ELR (cell line): ENCODE measurements at regions not wholly inside any gene's neighbourhood (a gene's known extent, or its start where the extent isn't known, plus 50 kb on each side); places are given as distances from the start of the nearest gene placed in this dataset.
"Not testable (repeated sequence)": the region's sequence is repeated elsewhere in the genome, so short reads cannot be mapped to it uniquely, and the experiment has no call there.

ENCODE experiments used
- DNase-seq: peaks from one replicate; pipeline ENCODE4 v3.0.0-alpha.2; 2015; ENCODE audit warnings: low read depth

DNA sequence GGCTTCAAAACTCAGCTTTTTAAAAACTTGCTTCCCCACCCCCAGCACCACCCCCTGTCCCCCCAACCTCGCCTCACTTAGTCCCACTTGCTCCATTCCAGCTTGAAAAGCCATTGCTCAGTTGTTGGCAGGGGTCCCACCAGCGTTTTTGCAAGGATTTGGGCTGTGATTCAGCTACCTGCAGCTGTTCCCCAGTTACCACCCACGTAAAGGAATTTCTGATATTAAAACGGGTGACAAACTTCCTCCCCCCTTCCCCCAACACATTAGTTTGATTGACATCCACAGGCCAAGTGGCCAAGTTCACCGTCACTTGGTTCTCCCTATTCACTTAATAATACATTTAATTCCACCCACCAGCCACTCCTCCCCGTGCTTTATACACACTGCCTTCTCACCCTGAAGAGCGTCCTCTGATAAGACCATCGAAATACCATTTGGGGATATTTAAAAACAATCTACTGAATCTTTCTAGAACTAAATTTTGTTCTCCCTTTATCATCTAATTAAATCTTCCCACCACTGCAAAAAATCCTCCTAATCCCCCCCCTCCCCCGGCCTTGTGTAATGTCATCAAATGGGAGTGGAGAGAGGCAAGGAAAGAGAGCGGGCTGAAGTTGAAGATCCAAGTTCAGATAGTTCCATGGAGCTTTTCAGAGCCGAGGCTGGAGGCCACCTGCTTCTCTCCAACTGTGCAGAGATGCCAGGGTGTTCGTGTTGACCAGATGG is 55.1 kb downstream of the SOX9 start:
- DNase-seq = no peak

DNA sequence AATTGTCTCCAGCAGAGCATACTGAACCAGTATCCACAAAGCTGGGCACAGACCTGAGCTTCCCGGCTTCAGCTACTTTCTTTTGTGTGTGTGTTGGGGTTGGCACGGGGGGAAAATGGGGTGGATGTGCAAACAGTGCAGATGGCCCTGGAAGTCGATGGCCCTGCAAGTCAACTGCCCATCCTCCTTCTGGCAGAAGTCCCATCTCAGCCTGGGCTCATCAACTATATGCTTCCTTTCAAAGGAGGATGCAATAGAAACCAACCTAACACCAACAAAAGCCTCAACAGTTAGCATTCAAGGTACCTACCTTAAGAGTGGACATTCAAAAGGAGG is 55.7 kb downstream of the SOX9 start:
- DNase-seq = no peak

DNA sequence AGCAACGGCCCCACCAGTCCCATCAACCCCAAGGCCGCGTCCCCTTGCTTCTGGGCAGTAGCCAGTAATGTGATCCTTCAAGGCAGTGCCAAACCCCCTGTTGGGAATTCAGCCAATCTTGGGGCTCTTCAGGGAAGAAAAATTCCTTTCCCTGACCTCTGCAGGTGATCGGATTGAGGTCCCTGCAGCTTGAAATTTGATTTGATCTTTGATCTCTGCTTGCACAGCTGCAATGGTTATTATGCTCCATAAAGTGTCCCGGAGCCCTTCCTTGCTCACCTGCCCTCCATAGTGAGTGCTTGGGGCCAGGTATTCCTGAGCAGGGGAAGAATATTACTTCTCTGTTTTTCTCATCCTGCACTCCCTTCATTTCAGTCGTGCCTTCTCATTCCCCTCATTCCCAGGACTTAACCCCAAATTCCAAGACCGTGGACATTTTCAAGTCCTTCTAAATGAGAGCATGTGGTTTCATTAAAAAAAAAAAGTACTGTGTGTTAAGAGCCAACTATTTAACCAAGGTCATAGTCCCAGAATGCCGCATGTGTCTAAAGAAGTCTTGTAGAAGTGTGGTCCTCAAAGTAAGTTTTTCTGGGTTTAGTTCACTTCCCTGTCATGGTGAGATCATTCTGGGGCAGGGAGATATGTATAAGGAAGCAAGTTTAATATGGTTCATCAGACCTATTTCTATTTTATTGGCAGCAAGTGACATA is 56.3 kb downstream of the SOX9 start:
- DNase-seq = peak; percentile 13

DNA sequence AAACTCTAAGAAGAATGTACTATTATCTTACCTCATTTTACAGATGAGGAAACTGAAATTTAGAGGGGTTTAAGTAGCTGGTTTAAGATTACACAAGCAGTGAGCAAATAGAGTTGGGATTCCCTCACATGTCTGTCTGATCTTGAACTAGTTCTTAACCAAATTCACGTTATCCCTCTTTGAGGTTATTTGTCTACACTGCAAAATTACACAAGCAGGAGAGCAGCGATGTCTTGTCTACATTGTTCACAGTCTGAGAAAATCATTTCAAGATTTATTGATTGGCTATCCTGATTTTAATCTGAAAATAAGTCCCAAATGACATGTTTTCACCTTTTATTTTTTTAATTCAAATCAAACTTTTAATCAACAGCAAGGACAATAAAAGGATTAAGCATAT is 56.9 kb downstream of the SOX9 start:
- no peak for DNase-seq

DNA sequence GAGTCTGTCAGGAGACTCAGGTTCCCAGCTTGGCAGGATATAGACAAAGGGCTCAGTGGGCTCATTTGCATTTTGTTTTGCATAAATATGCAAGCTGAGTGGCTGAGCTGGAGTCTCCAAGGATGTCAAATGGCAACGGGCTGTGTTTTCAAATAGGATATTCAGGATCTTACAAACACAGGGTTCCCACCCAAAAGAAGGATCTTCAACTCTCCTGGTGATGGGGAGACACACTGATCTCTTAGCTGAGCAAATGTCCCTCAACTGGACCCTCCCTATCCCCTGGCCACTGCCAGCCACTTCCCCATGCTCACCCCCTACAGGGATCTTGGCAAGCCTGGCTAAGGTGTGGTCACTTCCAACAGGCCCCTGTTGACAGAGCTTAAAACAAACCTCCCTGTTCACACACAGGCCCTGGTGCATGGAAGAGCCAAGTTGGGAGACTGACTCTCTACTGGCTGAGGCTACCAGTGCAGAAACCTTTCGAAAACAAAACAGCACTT is 61.6 kb downstream of the SOX9 start:
- no peak for DNase-seq

DNA sequence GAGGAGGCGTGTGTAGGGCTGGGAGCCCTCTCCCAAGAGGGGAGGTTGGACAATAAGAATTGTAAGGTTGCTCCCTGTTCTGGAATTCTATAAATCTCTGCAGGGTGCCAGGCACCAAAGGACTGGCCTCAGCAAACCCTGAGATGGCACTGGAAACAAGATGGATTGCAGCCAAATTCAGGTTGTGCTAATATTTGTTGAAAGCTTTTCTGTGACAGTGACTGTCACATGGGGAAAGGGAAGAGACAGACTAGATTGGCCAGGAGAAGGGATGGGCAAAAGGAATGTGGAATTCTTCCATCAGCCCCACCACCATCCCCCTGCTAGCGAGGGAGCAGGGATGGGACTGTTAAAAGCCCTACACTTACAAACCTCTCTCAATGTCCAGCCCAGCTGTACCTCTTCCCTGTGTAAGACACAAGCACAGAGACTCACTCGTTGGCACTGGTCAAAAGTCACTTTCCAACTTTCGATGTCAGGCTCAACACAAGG is 62.4 kb downstream of the SOX9 start:
- no peak for DNase-seq

DNA sequence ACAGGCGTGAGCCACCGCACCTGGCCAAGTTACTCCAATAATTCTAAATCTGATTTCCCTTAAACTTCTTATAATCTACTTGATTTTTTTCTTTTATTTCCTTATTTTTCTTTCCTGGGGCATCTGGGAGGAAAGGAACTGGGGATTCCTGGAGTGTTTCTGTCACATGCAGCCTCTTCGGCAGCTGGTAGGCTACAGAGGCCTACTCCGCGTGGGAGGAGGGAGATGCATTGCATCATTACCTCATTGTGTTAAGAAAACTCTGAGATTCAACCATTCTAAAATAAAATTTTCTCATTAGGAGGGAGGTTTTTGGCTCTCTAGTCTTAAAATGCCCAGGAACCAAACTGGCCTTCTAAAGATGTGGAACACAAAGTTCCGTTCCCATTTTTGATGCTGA is 64.0 kb downstream of the SOX9 start:
- no peak for DNase-seq

DNA sequence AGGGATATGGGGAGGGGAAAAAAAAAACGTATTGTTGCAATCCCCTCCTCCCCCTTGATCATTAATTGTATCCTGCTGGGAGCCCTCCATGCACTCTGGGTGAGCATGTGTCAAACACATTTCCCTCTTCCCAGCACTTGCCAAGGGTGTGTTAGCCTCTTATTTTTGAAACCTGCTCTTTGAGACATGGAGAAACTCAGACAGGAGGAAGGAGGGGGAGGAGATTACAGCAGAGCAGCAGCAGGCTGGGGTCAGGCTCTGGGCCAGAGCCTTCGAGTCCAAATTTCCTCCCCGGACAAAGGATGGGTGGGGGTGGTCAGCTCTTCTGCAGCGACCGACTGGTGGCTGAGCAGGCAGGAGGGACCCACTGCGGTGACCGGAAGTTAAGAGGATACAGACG is 64.7 kb downstream of the SOX9 start:
- no peak for DNase-seq

DNA sequence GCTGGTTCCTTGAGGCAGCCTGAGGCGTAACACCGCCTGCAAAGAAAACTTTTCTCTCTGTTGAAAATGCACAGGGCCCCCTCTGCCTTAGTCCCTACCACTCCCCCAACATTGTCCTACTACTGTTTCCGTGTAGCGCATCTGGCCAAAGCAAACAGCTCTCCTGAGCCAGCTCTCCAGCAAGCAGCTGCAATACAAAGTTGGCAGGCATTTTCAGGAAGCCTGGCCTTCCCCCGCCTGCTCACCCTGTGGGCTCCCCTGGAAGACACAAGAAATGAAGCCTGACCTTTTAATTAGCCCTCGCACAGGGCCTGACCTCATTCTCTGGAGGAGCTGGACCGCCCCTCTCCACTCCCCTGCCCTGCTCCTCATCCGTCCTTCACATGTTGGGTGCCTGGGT is 66.7 kb downstream of the SOX9 start:
- DNase-seq = no peak

DNA sequence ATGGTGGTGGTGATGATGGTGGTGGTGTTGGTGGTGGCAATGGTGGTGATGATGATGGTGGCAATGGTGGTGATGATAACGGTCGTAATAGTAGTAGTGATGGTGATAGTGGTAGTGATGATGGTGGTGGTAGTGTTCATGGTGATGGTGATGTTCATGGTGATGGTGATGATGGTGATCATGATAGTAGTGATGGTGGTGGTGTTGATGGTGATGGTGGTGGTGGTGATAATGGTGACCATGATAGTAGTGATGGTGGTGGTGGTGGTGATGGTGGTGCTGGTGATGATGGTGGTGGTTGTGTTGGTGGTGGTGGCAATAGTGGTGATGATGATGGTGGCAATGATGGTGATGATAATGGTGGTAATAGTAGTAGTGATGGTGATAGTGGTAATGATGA is 68.0 kb downstream of the SOX9 start:
- no peak for DNase-seq

DNA sequence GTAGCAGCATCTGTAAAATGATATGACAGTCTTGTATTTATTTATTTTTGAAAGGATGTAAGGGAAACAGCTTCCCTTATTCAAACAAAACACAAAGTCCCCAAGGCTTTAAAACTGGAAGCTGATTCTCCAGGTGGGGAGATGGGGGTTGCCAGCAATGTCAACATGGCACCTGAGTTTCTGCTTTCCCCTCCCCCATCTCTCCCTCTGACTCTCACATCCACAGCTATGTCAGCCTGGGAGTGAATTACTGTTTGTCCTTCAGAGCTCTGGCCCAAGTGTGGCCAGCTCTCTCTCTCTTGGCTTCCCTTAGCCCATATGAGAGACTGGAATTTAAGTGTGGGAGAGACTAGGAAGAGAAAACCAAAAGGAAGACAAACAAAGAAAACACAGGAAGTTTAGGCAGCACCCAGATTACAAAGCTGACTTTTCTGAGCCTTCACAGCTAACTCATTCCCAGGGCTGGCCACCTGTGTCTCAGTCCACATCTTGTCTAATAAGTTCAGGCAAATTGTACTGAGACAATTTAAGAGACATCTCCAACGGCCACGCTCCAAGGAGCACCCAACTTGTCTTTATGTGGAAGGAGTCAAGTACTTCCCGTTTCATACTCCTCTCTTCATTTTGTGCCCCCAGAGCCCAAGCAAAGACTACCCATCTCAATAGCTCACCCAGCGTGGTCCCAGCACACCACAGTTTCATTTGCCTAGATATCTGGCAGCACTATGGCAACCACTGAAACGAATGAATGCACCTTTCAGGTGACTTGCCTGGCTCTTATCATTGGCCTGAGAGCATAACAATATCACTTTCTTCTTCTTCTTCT is 69.2 kb downstream of the SOX9 start:
- no peak for DNase-seq

DNA sequence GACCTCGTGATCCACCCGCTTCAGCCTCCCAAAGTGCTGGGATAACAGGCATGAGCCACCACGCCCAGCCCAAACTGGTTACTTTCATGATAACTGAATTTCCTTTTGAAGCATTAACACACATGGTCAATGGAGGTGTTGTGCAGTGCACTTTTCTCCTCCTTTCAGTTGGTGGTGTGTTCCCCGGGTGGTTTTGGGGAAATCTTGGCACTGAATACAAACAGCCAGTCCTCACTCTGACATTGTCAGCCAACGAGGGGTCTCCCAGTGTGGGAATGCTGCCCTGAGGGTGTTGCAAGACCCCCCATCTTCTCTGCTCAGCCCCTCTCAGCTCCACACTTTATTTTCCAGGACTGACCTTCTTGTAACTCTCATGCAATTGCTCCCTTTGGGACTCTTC is 70.5 kb downstream of the SOX9 start:
- no peak for DNase-seq

DNA sequence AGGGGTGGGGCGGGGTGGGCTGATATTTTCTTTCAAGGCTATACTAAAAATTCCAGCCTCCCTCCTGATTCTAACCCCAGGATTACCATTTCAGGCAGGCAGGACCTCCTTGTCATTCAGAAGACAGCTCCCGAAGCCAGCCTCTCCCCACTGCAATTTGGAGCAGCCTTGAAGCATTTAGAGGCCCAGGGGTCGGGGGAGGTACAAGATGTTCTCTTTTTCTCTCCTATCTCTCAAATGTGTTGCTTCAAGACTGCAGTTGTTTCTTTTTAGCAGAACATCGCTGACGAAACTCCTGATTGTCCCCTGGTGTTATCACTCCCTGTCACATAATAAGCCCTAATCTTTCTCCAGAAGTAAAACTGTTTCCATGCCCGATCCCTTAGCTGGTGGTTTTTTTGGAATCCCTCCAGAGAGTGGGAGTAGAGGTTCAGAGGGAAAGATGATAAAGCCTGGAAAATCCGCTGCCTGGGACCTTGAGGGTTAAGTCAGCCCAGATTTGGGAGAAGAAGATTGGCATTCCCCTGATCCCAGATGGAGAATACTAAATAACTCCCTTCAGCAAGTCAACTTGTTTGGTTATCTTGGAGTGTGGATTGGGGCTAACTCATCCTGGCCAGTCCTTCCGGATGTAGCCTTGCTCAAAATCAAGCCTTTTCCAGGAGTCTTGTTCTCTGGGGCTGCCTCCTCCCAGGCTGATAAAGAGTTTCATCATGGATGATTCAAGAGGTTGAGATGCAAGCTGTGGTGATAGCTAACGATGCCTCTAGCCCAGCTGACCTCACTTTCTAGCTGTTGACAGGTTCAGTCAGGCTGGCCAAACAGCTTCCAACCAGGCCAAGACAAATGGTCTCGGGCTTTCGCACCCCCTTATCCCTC is 71.3 kb downstream of the SOX9 start:
- DNase-seq = peak; percentile 94

DNA sequence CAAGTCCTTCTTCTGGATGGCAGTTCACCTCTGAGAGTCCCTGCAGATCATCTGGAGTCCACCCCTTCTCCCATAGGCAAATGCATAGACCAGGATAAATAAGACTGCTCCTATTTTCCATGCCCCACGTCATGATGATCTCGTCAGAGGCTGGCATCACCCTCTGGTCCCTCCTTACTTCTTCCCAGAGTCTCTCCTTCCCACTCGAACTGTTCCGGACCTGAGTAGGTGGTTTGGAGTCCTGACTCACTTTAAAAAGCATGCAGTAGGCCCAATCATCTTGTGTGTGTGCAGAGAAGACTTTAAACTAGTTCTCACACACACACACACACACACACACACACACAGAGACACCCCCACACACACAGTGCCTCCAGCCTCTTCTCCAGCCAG is 72.0 kb downstream of the SOX9 start:
- peak; percentile 63 for DNase-seq

DNA sequence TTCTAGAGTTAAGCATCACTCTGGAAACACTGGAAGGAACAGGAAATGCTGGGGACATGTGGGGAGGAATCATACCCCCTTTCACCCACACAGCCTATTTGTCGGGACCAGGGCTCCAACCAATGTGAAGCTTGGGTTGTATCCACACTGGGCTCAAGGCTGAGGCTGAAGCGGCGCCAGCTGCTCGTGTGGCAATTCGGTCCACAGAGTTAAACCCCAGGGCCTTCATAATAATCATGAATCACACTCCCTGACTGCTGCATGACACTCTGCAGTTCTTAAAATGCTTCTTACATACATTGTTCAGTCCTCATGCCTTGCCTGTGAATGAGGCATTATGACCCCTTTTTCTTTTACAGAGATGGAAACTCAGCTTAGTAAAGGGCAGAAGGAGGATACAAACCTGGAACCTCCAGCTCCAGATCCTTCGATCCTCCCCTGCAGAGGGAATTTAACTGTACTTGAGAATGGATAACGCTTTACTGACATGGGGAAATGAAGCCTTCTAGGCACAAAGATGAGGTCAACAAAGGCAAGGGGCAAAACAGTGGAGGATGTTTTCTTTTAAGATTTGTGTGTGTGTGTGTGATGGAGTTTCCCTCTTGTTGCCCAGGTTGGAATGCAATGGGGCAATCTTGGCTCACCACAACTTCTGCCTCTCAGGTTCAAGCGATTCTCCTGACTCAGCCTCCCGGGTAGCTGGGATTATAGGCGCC is 72.7 kb downstream of the SOX9 start:
- DNase-seq = peak; percentile 56

DNA sequence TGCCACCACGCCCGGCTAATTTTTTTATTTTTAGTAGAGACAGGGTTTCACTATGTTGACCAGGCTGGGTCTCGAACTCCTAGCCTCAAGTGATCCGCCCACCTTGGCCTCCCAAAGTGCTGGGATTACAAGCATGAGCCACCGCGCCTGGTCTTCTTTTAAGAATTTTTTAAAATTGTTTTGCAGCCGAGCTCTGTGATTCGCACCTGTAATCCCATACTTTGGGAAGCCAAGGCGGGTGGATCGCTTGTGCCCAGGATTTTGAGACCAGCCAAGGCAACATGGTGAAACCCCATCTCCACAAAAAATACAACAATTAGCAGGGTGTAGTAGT is 73.3 kb downstream of the SOX9 start:
- not testable (repeated sequence) for DNase-seq

DNA sequence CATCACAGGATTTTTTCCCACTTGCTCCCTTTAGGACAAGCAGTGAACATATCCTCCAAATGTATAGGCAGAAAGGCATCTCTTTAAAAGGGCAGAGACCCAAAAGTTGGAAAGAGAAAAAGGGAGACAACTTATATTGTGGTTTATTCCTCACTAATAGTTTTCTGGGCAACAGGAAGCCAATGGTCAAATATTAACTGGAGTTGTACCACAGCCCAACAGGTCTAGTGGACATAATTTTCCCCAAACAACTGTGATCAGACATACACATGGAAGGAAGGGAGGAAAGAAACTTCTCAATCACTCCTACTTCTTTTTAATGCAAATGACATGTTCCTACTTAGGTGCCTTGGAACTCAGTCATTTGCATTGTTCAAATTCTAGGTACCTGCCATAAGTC is 78.4 kb downstream of the SOX9 start:
- no peak for DNase-seq

DNA sequence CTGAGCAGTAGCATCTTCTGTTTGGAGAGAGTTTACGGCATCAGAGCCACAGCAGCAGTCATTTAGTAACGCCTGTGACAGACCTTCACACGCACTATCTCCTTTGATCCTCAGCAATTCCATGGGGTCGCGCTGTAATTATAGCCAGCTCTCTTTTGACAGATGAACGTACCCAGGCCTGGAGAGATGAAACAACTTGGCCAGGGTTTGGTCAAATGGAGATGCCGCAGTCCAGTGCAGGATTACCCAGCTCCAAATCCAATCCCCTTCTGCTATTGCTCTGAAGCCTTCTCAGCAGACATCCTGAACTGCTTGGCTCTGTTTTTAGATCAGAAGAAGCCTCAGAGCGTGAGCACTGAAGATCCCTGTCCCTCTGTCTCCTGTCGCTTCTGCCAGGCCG is 83.9 kb downstream of the SOX9 start:
- no peak for DNase-seq

DNA sequence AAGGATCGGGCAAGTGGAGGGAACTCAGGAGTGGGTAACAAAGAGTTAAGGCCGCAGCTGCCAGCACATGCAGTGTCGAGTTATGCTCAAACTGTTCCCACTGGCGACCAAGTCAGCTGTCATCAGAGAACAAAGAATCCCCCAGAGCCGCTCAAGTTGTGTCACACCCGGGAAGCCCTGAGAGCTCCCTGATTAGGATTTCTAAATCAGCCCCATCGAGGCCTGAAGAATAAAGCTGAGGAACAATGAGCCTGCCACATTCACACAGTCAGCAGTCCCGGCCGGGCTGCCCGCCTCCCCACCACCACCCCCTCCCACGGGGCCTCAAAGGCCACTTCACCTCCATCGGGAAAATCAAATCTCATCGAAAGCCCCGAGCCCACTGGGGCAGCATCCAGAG is 84.5 kb downstream of the SOX9 start:
- no peak for DNase-seq

DNA sequence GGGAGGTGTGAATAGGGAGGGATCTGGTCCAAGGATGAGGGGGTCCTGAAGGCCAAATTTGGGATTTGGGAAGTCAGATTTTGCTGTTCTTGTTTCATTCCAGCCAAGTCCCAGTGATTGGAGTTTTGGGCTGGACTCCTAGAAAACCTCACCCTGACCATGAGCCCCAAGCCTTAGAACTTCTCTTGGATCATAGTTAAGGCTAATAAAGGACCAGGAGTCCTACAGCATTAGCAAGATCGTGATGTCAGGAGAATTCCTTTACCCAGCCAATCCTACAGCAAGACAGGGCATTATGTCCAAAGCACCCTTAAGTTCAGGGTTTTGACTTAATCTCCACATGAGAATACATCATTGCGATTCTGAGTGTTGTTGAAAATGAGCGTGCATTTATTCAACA is 85.0 kb downstream of the SOX9 start:
- no peak for DNase-seq

DNA sequence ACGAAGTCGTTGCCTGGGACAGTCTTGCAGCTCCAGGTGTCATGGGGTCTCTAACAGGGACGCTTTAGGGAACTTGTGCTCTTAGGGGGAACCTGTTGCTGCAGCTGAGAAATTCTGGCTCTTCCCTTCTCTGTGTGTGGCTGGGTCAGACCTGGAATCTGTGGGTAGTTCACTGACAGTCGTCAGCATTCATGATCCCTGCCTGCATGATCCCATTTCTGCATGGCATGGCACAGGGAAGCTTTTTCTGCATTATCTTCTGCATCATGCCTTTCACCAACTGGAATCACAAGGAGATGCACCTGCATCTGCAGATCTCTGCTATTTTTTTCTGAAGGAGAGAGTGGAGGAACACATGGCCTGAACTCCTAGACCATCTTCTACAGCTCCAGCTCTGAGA is 85.6 kb downstream of the SOX9 start:
- no peak for DNase-seq
